Mesendoderm (in vitro differentiated cells): ENCODE measurements at regions not wholly inside any gene's neighbourhood (a gene's known extent, or its start where the extent isn't known, plus 50 kb on each side); places are given as distances from the start of the nearest gene placed in this dataset.

Source experiments
- DNase-seq: peaks from one replicate; pipeline ENCODE4 v3.0.0; 2013
- H2AK5ac ChIP-seq: 2 replicates; pipeline ENCODE4 v1.6.1; 2013; ENCODE audit warnings: low read length, inconsistent platforms
- H2BK120ac ChIP-seq: 2 replicates; pipeline ENCODE4 v1.6.1; 2013; ENCODE audit warnings: low read depth, mild to moderate bottlenecking, low read length, moderate library complexity, mixed read lengths
- H2BK15ac ChIP-seq: replicated peaks from 2 replicates; pipeline ENCODE4 v1.6.1; 2013; ENCODE audit warnings: low read depth, mild to moderate bottlenecking, moderate library complexity
- H2BK5ac ChIP-seq: 2 replicates; pipeline ENCODE4 v1.6.1; 2013; ENCODE audit warnings: low read length, inconsistent platforms
- H3K18ac ChIP-seq: 2 replicates; pipeline ENCODE4 v1.6.1; 2013; ENCODE audit warnings: mild to moderate bottlenecking, low read length, mixed read lengths
- H3K23ac ChIP-seq: one replicate; pipeline ENCODE4 v1.6.1; 2013; ENCODE audit warnings: low read length
- H3K27ac ChIP-seq: 2 replicates; pipeline ENCODE4 v1.5.1; 2013; ENCODE audit warnings: low read depth, mild to moderate bottlenecking, inconsistent platforms, low read length, moderate library complexity
- H3K27me3 ChIP-seq: 2 replicates; pipeline ENCODE4 v1.6.1; 2013; ENCODE audit warnings: low read length, control low read depth, mild to moderate bottlenecking, inconsistent platforms; ENCODE audit not compliant: insufficient read depth, poor library complexity
- H3K36me3 ChIP-seq: 2 replicates; pipeline ENCODE4 v1.6.1; 2013; ENCODE audit warnings: low read length, inconsistent platforms; ENCODE audit not compliant: control insufficient read depth, insufficient read depth
- H3K4ac ChIP-seq: one replicate; pipeline ENCODE4 v1.6.1; 2013; ENCODE audit warnings: low read depth, mild to moderate bottlenecking, low read length, moderate library complexity
- H3K4me1 ChIP-seq: 2 replicates; pipeline ENCODE4 v1.6.1; 2013; ENCODE audit warnings: low read depth, low read length, inconsistent platforms; ENCODE audit not compliant: control insufficient read depth
- H3K4me2 ChIP-seq: 2 replicates; pipeline ENCODE4 v1.6.1; 2013; ENCODE audit warnings: low read length
- H3K4me3 ChIP-seq: 2 replicates; pipeline ENCODE4 v1.5.1; 2013; ENCODE audit warnings: mild to moderate bottlenecking, low read length
- H3K56ac ChIP-seq: one replicate; pipeline ENCODE4 v1.6.1; 2013; ENCODE audit warnings: low read length
- H3K79me1 ChIP-seq: 2 replicates; pipeline ENCODE4 v1.6.1; 2013; ENCODE audit warnings: low read length, inconsistent platforms
- H3K79me2 ChIP-seq: 2 replicates; pipeline ENCODE4 v1.6.1; 2013; ENCODE audit warnings: mild to moderate bottlenecking, low read length; ENCODE audit not compliant: control insufficient read depth, insufficient read depth
- H3K9ac ChIP-seq: 2 replicates; pipeline ENCODE4 v1.6.1; 2013; ENCODE audit warnings: low read length, inconsistent platforms
- H4K5ac ChIP-seq: one replicate; pipeline ENCODE4 v1.6.1; 2013; ENCODE audit warnings: low read length
- H4K8ac ChIP-seq: one replicate; pipeline ENCODE4 v1.6.1; 2013; ENCODE audit warnings: low read depth, mild to moderate bottlenecking, control low read depth, low read length, moderate library complexity
- whole genome bisulfite sequencing: extraction: QIAGEN DNeasy Blood & Tissue Kit; methylation state at CpG from one replicate; pipeline ENCODE4 v1.1.7; 2013; ENCODE audit warnings: low lambda C conversion rate, missing lambda C conversion rate; ENCODE audit not compliant: insufficient coverage; ENCODE audit errors: extremely low coverage; 5-methylcytosine and 5-hydroxymethylcytosine counted together

GRCh38 chr13:75932636-75933035, 296.5 kb downstream of the LMO7 start:
- Histone ChIP-seq H3K18ac (no peak overlapping the region), H4K8ac (no peak overlapping the region), H3K9ac (no peak overlapping the region), H3K4me2 (no peak overlapping the region), H3K4ac (no peak overlapping the region), H3K27me3 (no peaks in the 10 kb centered on the region), H3K79me1 (no peaks in the 10 kb centered on the region), H3K36me3 (no peaks in the 10 kb centered on the region), H3K27ac (no peak overlapping the region), H2BK5ac (no peak overlapping the region), H3K23ac (no peak overlapping the region), H2BK15ac (no peak overlapping the region), H3K56ac (no peak overlapping the region), H3K4me3 (no peak overlapping the region), H3K4me1 (no peaks in the 10 kb centered on the region), H2AK5ac (no peak overlapping the region), H4K5ac (no peak overlapping the region), H2BK120ac (no peak overlapping the region), H3K79me2 (no peaks in the 10 kb centered on the region)
- no peak for DNase-seq
- no CpG with 5 or more reads among the region's 4 CpGs for WGBS

GRCh38 chr13:75931116-75931515, 295.0 kb downstream of the LMO7 start:
- Histone ChIP-seq H4K8ac (no peak overlapping the region), H3K36me3 (no peaks in the 10 kb centered on the region), H3K4me2 (no peak overlapping the region), H3K79me1 (no peaks in the 10 kb centered on the region), H3K79me2 (no peaks in the 10 kb centered on the region), H3K27me3 (no peaks in the 10 kb centered on the region), H3K9ac (no peak overlapping the region), H2BK5ac (no peak overlapping the region), H3K56ac (no peak overlapping the region), H2BK15ac (no peak overlapping the region), H3K4me3 (no peak overlapping the region), H3K4ac (no peak overlapping the region), H4K5ac (no peak overlapping the region), H2BK120ac (no peak overlapping the region), H3K27ac (no peak overlapping the region), H3K4me1 (no peaks in the 10 kb centered on the region), H3K23ac (no peak overlapping the region), H3K18ac (no peak overlapping the region), H2AK5ac (no peak overlapping the region)
- no CpG with 5 or more reads among the region's 1 CpG for WGBS
- no peak for DNase-seq

- no peak overlapping the region for H4K8ac ChIP-seq
- no peaks in the 10 kb centered on the region for H3K27me3 ChIP-seq
- no peaks in the 10 kb centered on the region for H3K79me1 ChIP-seq
- no peak overlapping the region for H3K18ac ChIP-seq
- no peak overlapping the region for H2AK5ac ChIP-seq
- no peak overlapping the region for H3K4ac ChIP-seq
- H3K23ac ChIP-seq: no peak overlapping the region
- no peak overlapping the region for H4K5ac ChIP-seq
- DNase-seq: no peak
- no peak overlapping the region for H3K4me3 ChIP-seq
- no peaks in the 10 kb centered on the region for H3K36me3 ChIP-seq
- H2BK5ac ChIP-seq: no peak overlapping the region
- H2BK15ac ChIP-seq: no peak overlapping the region
- no peak overlapping the region for H3K27ac ChIP-seq
- no peak overlapping the region for H2BK120ac ChIP-seq
- no peaks in the 10 kb centered on the region for H3K4me1 ChIP-seq
- H3K56ac ChIP-seq: no peak overlapping the region
- H3K79me2 ChIP-seq: no peaks in the 10 kb centered on the region
- no peak overlapping the region for H3K9ac ChIP-seq
- H3K4me2 ChIP-seq: no peak overlapping the region
Measured at GRCh38 chr13:75929076-75929475, 292.9 kb downstream of the LMO7 start.

GRCh38 chr13:75927183-75927669, 291.1 kb downstream of the LMO7 start:
- no peak overlapping the region for H4K5ac ChIP-seq
- H2BK15ac ChIP-seq: no peak overlapping the region

GRCh38 chr13:75920536-75920935, 284.4 kb downstream of the LMO7 start:
- Histone ChIP-seq H2AK5ac (no peak overlapping the region), H2BK15ac (no peak overlapping the region), H3K27ac (no peak overlapping the region), H4K8ac (no peak overlapping the region), H2BK5ac (no peak overlapping the region), H3K4me1 (no peaks in the 10 kb centered on the region), H3K18ac (no peak overlapping the region), H3K79me1 (no peaks in the 10 kb centered on the region), H3K56ac (no peak overlapping the region), H3K23ac (no peak overlapping the region), H3K4me2 (no peak overlapping the region), H3K4me3 (no peak overlapping the region), H4K5ac (no peak overlapping the region), H3K27me3 (no peaks in the 10 kb centered on the region), H3K79me2 (no peaks in the 10 kb centered on the region), H2BK120ac (no peak overlapping the region), H3K4ac (no peak overlapping the region), H3K36me3 (no peaks in the 10 kb centered on the region), H3K9ac (no peak overlapping the region)
- no peak for DNase-seq
- no CpG with 5 or more reads among the region's 1 CpG for WGBS

More at GRCh38 chr13:75927183-75927669, 291.1 kb downstream of the LMO7 start:
- no peaks in the 10 kb centered on the region for H3K27me3 ChIP-seq
- no peaks in the 10 kb centered on the region for H3K36me3 ChIP-seq
- WGBS: no CpG with 5 or more reads among the region's 2 CpGs
- no peak overlapping the region for H3K4me3 ChIP-seq
- no peaks in the 10 kb centered on the region for H3K4me1 ChIP-seq
- H3K56ac ChIP-seq: no peak overlapping the region
- H3K4me2 ChIP-seq: no peak overlapping the region
- H4K8ac ChIP-seq: no peak overlapping the region
- DNase-seq: no peak
- no peak overlapping the region for H3K4ac ChIP-seq
- no peak overlapping the region for H3K27ac ChIP-seq
- no peak overlapping the region for H3K18ac ChIP-seq
- H2AK5ac ChIP-seq: no peak overlapping the region
- H3K79me1 ChIP-seq: no peaks in the 10 kb centered on the region
- H2BK5ac ChIP-seq: no peak overlapping the region
- no peak overlapping the region for H3K9ac ChIP-seq
- no peaks in the 10 kb centered on the region for H3K79me2 ChIP-seq
- no peak overlapping the region for H2BK120ac ChIP-seq
- no peak overlapping the region for H3K23ac ChIP-seq

GRCh38 chr13:75919660-75920199, 283.6 kb downstream of the LMO7 start:
- no CpG with 5 or more reads among the region's 2 CpGs for WGBS

More at GRCh38 chr13:75919660-75920199, 283.6 kb downstream of the LMO7 start:
- no peak overlapping the region for H3K23ac ChIP-seq
- H3K4me1 ChIP-seq: no peaks in the 10 kb centered on the region
- H2BK15ac ChIP-seq: no peak overlapping the region
- H3K27ac ChIP-seq: no peak overlapping the region
- no peak overlapping the region for H3K4me2 ChIP-seq
- no peak for DNase-seq
- H3K4ac ChIP-seq: no peak overlapping the region
- H4K8ac ChIP-seq: no peak overlapping the region
- no peaks in the 10 kb centered on the region for H3K79me1 ChIP-seq
- no peak overlapping the region for H2BK5ac ChIP-seq
- H3K27me3 ChIP-seq: no peaks in the 10 kb centered on the region
- no peak overlapping the region for H3K4me3 ChIP-seq
- H3K56ac ChIP-seq: no peak overlapping the region
- no peak overlapping the region for H4K5ac ChIP-seq
- H3K18ac ChIP-seq: no peak overlapping the region
- H2BK120ac ChIP-seq: no peak overlapping the region
- no peak overlapping the region for H2AK5ac ChIP-seq
- no peak overlapping the region for H3K9ac ChIP-seq
- no peaks in the 10 kb centered on the region for H3K79me2 ChIP-seq
- H3K36me3 ChIP-seq: no peaks in the 10 kb centered on the region
